ENCODE measurements at regions not wholly inside any gene's neighbourhood (a gene's known extent, or its start where the extent isn't known, plus 50 kb on each side); places are given as distances from the start of the nearest gene placed in this dataset.

DNA sequence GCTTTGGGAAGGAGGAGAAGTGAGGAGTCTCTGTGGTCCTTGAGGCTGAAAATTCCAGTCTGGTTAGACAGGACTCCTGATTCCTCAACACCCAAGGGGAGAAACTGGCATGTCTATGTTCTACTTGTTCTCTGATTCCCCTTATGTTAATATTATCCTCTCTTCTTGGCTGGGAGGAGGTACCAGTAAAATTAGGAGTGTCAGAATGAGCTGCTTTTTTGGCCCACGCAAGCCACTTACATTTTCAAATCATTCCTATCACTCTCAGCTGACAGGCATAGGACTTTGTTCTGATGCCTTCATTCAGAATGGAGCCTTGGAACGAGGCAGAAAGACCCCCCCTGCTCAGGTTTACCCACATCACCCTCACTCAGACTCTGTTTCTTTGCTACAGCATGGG is 1077.2 kb downstream of the BCL11B start:
- TF ChIP-seq, protein P1, sequence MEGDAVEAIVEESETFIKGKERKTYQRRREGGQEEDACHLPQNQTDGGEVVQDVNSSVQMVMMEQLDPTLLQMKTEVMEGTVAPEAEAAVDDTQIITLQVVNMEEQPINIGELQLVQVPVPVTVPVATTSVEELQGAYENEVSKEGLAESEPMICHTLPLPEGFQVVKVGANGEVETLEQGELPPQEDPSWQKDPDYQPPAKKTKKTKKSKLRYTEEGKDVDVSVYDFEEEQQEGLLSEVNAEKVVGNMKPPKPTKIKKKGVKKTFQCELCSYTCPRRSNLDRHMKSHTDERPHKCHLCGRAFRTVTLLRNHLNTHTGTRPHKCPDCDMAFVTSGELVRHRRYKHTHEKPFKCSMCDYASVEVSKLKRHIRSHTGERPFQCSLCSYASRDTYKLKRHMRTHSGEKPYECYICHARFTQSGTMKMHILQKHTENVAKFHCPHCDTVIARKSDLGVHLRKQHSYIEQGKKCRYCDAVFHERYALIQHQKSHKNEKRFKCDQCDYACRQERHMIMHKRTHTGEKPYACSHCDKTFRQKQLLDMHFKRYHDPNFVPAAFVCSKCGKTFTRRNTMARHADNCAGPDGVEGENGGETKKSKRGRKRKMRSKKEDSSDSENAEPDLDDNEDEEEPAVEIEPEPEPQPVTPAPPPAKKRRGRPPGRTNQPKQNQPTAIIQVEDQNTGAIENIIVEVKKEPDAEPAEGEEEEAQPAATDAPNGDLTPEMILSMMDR (IDR thresholded peaks at IDR 0.05; ENCODE audit: insufficient read depth, low read depth, low read length): no peak
- no peak for DNase-seq (ENCODE audit: low read depth)
- ChIA-PET CTCF (no interaction called here), POLR2A (no interaction called here)
- H3K27me3 ChIP-seq (ENCODE audit: control insufficient read depth, insufficient read depth, low read length): no peaks in the 10 kb centered on the region
- no peak overlapping the region for H3K4me3 ChIP-seq (ENCODE audit: low read depth, low read length)
- no peaks in the 10 kb centered on the region for H3K36me3 ChIP-seq (ENCODE audit: control insufficient read depth, insufficient read depth, low read length)

DNA sequence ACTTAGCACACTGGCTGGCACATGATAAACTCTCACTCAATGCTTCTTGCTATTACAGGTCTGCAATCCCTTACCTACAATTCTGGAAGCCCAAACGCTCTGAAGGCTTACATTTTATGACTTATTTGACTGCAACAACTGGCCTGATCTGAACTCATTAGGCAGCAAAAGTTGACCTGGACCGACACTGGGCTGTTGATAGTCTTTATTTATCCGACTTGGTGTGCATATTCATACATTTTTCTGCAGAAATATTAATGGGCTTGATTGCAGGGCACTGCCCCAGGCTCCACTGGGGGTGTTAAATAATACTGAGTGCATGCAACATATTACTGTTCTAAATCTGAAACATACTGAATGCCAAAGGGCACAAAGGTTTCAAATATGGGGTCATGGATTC is 1076.7 kb downstream of the BCL11B start:
- CTCF ChIA-PET: no interaction called here
- POLR2A ChIA-PET: no interaction called here

DNA sequence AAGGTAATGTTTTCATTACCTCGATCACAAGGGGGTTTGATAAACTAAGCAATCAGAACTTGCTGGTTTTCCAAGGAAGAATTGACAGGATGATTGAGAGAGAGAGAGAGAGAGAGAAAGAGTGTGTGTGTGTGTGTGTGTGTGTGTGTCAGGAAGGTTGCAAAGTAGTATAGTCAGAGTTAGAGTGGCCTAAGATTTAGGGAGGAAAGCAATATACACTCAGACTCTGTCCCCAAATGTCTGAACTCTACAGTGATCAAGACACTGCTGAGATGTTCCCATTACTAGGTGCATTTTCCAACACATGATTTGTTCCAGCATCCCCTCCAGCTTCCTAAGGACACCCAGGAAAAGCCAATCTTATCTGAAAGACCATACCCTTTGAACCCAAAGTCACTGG is 1074.1 kb downstream of the BCL11B start:
- Histone ChIP-seq H3K4me3 (ENCODE audit: low read depth, low read length) (no peak overlapping the region), H3K27me3 (ENCODE audit: control insufficient read depth, insufficient read depth, low read length) (no peaks in the 10 kb centered on the region), H3K36me3 (ENCODE audit: control insufficient read depth, insufficient read depth, low read length) (no peaks in the 10 kb centered on the region)
- ChIA-PET CTCF (no interaction called here), POLR2A (no interaction called here)
- no peak for DNase-seq (ENCODE audit: low read depth)
- TF ChIP-seq, protein P1 (IDR thresholded peaks at IDR 0.05; ENCODE audit: insufficient read depth, low read depth, low read length): no peak

More for the DNA sequence above, 1076.7 kb downstream of the BCL11B start:
- no peaks in the 10 kb centered on the region for H3K27me3 ChIP-seq (ENCODE audit: control insufficient read depth, insufficient read depth, low read length)
- H3K4me3 ChIP-seq (ENCODE audit: low read depth, low read length): no peak overlapping the region
- no peaks in the 10 kb centered on the region for H3K36me3 ChIP-seq (ENCODE audit: control insufficient read depth, insufficient read depth, low read length)
- no peak for DNase-seq (ENCODE audit: low read depth)
- TF ChIP-seq, protein P1 (IDR thresholded peaks at IDR 0.05; ENCODE audit: insufficient read depth, low read depth, low read length): no peak

DNA sequence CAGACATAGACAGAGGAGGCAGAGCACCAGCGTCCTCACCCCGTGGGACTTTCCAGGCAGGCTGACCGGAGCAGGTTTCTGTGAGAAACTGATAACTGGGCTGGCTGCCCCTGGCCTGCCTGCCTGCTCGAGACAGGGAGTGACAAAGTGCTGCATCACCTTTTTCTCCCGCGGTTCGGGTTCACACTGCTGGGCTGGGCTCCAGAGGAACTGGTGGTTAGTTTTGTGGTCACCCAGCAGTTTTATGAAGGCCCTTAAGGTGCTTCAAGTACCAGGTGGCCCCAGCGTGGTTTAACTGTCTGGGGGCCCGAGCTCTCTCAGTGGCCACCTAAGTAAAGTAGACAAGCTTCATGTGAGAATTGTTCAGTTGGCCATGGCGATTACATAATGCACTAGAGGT is 1073.6 kb downstream of the BCL11B start:
- no peak for DNase-seq (ENCODE audit: low read depth)

DNA sequence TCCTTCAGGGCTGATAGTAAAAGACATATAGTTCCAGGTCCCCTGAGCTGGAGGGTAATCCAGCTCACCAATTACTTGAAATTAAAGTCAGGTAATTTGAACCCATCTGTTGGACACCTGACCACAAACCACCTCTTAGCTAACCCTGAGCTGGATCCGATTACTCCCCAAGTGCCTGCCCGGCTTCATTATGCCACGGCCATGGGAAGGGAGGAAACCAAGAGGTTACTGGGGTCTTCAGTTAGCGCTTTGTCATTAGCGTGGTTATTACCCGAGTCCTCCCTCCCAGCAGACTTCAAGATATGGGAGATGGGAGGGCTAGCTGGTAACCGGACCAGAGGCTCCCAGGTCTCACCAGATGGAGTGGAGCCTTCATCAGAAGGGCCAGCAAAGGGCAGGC is 1071.4 kb downstream of the BCL11B start:
- Histone ChIP-seq H3K27me3 (ENCODE audit: control insufficient read depth, insufficient read depth, low read length) (no peaks in the 10 kb centered on the region), H3K36me3 (ENCODE audit: control insufficient read depth, insufficient read depth, low read length) (no peaks in the 10 kb centered on the region), H3K4me3 (ENCODE audit: low read depth, low read length) (no peak overlapping the region)
- DNase-seq (ENCODE audit: low read depth): no peak
- ChIA-PET CTCF (interaction anchor here (0.6 kb wide), 1 partner anchor 10 kb away, joined by 3 read pairs; no protein-coding TSS in a partner anchor), POLR2A (no interaction called here)
- TF ChIP-seq, protein P1 (IDR thresholded peaks at IDR 0.05; ENCODE audit: insufficient read depth, low read depth, low read length): no peak

More for the DNA sequence above, 1073.6 kb downstream of the BCL11B start:
- Histone ChIP-seq H3K4me3 (ENCODE audit: low read depth, low read length) (no peak overlapping the region), H3K36me3 (ENCODE audit: control insufficient read depth, insufficient read depth, low read length) (no peaks in the 10 kb centered on the region), H3K27me3 (ENCODE audit: control insufficient read depth, insufficient read depth, low read length) (no peaks in the 10 kb centered on the region)
- TF ChIP-seq, protein P1 (IDR thresholded peaks at IDR 0.05; ENCODE audit: insufficient read depth, low read depth, low read length): no peak
- ChIA-PET CTCF (no interaction called here), POLR2A (no interaction called here)
